Skeletal muscle cell (primary cell): ENCODE measurements at regions not wholly inside any gene's neighbourhood (a gene's known extent, or its start where the extent isn't known, plus 50 kb on each side); places are given as distances from the start of the nearest gene placed in this dataset.
"Not testable (repeated sequence)": the region's sequence is repeated elsewhere in the genome, so short reads cannot be mapped to it uniquely, and the experiment has no call there.

ENCODE experiments used
- DNase-seq: peaks from one replicate; pipeline ENCODE4 v3.0.0-alpha.2; 2010; ENCODE audit warnings: low read depth
- H3K4me3 ChIP-seq: 2 replicates; pipeline ENCODE4 v1.5.1; 2011; ENCODE audit warnings: low read depth, mild to moderate bottlenecking, control low read depth, low read length, moderate library complexity

GRCh38 chr11:129747071-129747470 lies 68.6 kb upstream of the TMEM45B start:
- H3K4me3 ChIP-seq = no peak overlapping the region
- no peak for DNase-seq

- DNase-seq = no peak
- H3K4me3 ChIP-seq = no peak overlapping the region
Measured at GRCh38 chr11:129749141-129749540, 66.5 kb upstream of the TMEM45B start.

GRCh38 chr11:129750343-129751292 lies 65.0 kb upstream of the TMEM45B start:
- H3K4me3 ChIP-seq = peak overlapping the region; percentile 32
- peak; percentile 9 for DNase-seq

DNA sequence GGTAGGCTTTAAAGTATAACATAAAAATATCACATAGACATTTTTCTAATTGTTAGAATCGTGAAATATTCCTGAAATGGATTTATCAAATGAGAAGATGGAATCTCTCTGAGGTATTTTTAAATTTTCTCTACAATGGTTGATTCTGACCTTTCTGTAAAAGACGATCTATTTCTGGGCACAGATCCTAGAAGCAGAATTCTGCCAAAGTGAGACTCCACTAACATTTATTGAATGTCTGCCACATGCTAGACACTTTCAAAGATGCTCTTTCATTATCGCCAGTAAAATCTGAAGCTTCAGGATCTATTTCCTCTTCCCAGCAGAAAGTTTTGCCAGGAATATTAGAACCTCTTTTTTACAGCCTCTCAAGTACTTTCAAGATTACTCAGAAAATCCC lies 64.1 kb upstream of the TMEM45B start:
- H3K4me3 ChIP-seq = no peak overlapping the region
- no peak for DNase-seq

- H3K4me3 ChIP-seq, DNase-seq: not testable (repeated sequence)
Measured at GRCh38 chr11:129763569-129763968, 52.1 kb upstream of the TMEM45B start.

DNA sequence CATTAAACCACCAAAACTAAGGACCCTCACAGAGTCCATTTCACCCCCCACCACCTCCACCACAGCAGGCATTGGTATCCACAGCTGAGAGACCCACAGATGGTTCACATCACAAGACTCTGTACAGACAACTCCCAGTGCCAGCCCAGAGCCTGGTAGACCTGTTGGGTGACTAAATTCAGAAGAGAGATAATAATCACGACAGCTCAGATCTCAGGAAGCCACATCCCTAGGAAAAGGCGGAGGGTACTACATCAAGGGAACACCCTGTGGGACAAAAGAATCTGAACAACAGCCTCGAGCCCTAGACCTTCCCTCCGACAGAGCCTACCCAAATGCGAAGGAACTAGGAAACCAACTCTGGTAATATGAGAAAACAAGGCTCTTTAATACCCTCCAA lies 51.4 kb upstream of the TMEM45B start:
- not testable (repeated sequence) for H3K4me3 ChIP-seq, DNase-seq
